ENCODE measurements at regions not wholly inside any gene's neighbourhood (a gene's known extent, or its start where the extent isn't known, plus 50 kb on each side); places are given as distances from the start of the nearest gene placed in this dataset.
A peak's percentile ranks its signal among the peaks of the same experiment; 100 is the strongest.

GRCh38 chr2:220224691-220225543 is 597.5 kb downstream of the SLC4A3 start:
- Histone ChIP-seq H3K36me3 (ENCODE audit: insufficient read depth, low read length) (no peaks in the 10 kb centered on the region), H3K9me3 (replicated peaks; ENCODE audit: low read length) (no peaks in the 10 kb centered on the region), H3K27me3 (ENCODE audit: control insufficient read depth, insufficient read depth, low read length) (no peaks in the 10 kb centered on the region), H3K4me2 (ENCODE audit: low read length) (peak overlapping the region; percentile 21), H3K4me1 (ENCODE audit: control insufficient read depth, insufficient read depth, low read length) (peaks cover 45% of the 10 kb centered on the region), H3K4me3 (ENCODE audit: low read length) (no peak overlapping the region), H3K9ac (ENCODE audit: low read depth, low read length) (no peak overlapping the region)

GRCh38 chr2:220226076-220226475 is 598.6 kb downstream of the SLC4A3 start:
- H3K4me2 ChIP-seq (ENCODE audit: low read length), result no peak overlapping the region
- H3K36me3 ChIP-seq (ENCODE audit: insufficient read depth, low read length), result no peaks in the 10 kb centered on the region
- H3K4me1 ChIP-seq (ENCODE audit: control insufficient read depth, insufficient read depth, low read length), result peaks cover 45% of the 10 kb centered on the region
- H3K9ac ChIP-seq (ENCODE audit: low read depth, low read length), result no peak overlapping the region
- H3K27me3 ChIP-seq (ENCODE audit: control insufficient read depth, insufficient read depth, low read length), result no peaks in the 10 kb centered on the region
- no peak overlapping the region for H3K4me3 ChIP-seq (ENCODE audit: low read length)
- H3K9me3 ChIP-seq (replicated peaks; ENCODE audit: low read length), result no peaks in the 10 kb centered on the region

GRCh38 chr2:220226546-220226945 is 599.1 kb downstream of the SLC4A3 start:
- Histone ChIP-seq H3K4me2 (ENCODE audit: low read length) (no peak overlapping the region), H3K9ac (ENCODE audit: low read depth, low read length) (no peak overlapping the region), H3K36me3 (ENCODE audit: insufficient read depth, low read length) (no peaks in the 10 kb centered on the region), H3K4me3 (ENCODE audit: low read length) (no peak overlapping the region), H3K4me1 (ENCODE audit: control insufficient read depth, insufficient read depth, low read length) (peaks cover 45% of the 10 kb centered on the region), H3K27me3 (ENCODE audit: control insufficient read depth, insufficient read depth, low read length) (no peaks in the 10 kb centered on the region), H3K9me3 (replicated peaks; ENCODE audit: low read length) (no peaks in the 10 kb centered on the region)

- H3K27me3 ChIP-seq (ENCODE audit: control insufficient read depth, insufficient read depth, low read length), result no peaks in the 10 kb centered on the region
- H3K4me3 ChIP-seq (ENCODE audit: low read length), result no peak overlapping the region
- no peaks in the 10 kb centered on the region for H3K36me3 ChIP-seq (ENCODE audit: insufficient read depth, low read length)
Observed at GRCh38 chr2:220227266-220227920, 600.0 kb downstream of the SLC4A3 start.

GRCh38 chr2:220228310-220229006 is 601.0 kb downstream of the SLC4A3 start:
- Histone ChIP-seq H3K4me2 (ENCODE audit: low read length) (peak overlapping the region; percentile 68), H3K9me3 (replicated peaks; ENCODE audit: low read length) (no peaks in the 10 kb centered on the region), H3K9ac (ENCODE audit: low read depth, low read length) (no peak overlapping the region), H3K36me3 (ENCODE audit: insufficient read depth, low read length) (no peaks in the 10 kb centered on the region), H3K27me3 (ENCODE audit: control insufficient read depth, insufficient read depth, low read length) (no peaks in the 10 kb centered on the region), H3K4me1 (ENCODE audit: control insufficient read depth, insufficient read depth, low read length) (peaks cover 45% of the 10 kb centered on the region), H3K4me3 (ENCODE audit: low read length) (peak overlapping the region; percentile 40)

More at GRCh38 chr2:220227266-220227920, 600.0 kb downstream of the SLC4A3 start:
- Histone ChIP-seq H3K9ac (ENCODE audit: low read depth, low read length) (no peak overlapping the region), H3K9me3 (replicated peaks; ENCODE audit: low read length) (no peaks in the 10 kb centered on the region), H3K4me2 (ENCODE audit: low read length) (peak overlapping the region; percentile 25), H3K4me1 (ENCODE audit: control insufficient read depth, insufficient read depth, low read length) (peaks cover 45% of the 10 kb centered on the region)

GRCh38 chr2:220240641-220241040 is 613.2 kb downstream of the SLC4A3 start:
- Histone ChIP-seq H3K4me3 (ENCODE audit: low read length) (no peak overlapping the region), H3K4me1 (ENCODE audit: control insufficient read depth, insufficient read depth, low read length) (no peaks in the 10 kb centered on the region), H3K36me3 (ENCODE audit: insufficient read depth, low read length) (no peaks in the 10 kb centered on the region), H3K9me3 (replicated peaks; ENCODE audit: low read length) (no peaks in the 10 kb centered on the region), H3K9ac (ENCODE audit: low read depth, low read length) (no peak overlapping the region), H3K4me2 (ENCODE audit: low read length) (no peak overlapping the region), H3K27me3 (ENCODE audit: control insufficient read depth, insufficient read depth, low read length) (no peaks in the 10 kb centered on the region)

- Histone ChIP-seq H3K9ac (ENCODE audit: low read depth, low read length) (no peak overlapping the region), H3K27me3 (ENCODE audit: control insufficient read depth, insufficient read depth, low read length) (no peaks in the 10 kb centered on the region), H3K4me2 (ENCODE audit: low read length) (no peak overlapping the region), H3K4me3 (ENCODE audit: low read length) (no peak overlapping the region), H3K36me3 (ENCODE audit: insufficient read depth, low read length) (no peaks in the 10 kb centered on the region), H3K4me1 (ENCODE audit: control insufficient read depth, insufficient read depth, low read length) (no peaks in the 10 kb centered on the region), H3K9me3 (replicated peaks; ENCODE audit: low read length) (no peaks in the 10 kb centered on the region)
Observed at GRCh38 chr2:220241423-220241822, 614.0 kb downstream of the SLC4A3 start.

- Histone ChIP-seq H3K4me1 (ENCODE audit: control insufficient read depth, insufficient read depth, low read length) (no peaks in the 10 kb centered on the region), H3K9me3 (replicated peaks; ENCODE audit: low read length) (no peaks in the 10 kb centered on the region), H3K9ac (ENCODE audit: low read depth, low read length) (no peak overlapping the region), H3K27me3 (ENCODE audit: control insufficient read depth, insufficient read depth, low read length) (no peaks in the 10 kb centered on the region), H3K4me2 (ENCODE audit: low read length) (no peak overlapping the region), H3K4me3 (ENCODE audit: low read length) (no peak overlapping the region), H3K36me3 (ENCODE audit: insufficient read depth, low read length) (no peaks in the 10 kb centered on the region)
Observed at GRCh38 chr2:220243571-220243970, 616.1 kb downstream of the SLC4A3 start.

- Histone ChIP-seq H3K9ac (ENCODE audit: low read depth, low read length) (no peak overlapping the region), H3K9me3 (replicated peaks; ENCODE audit: low read length) (no peaks in the 10 kb centered on the region), H3K4me2 (ENCODE audit: low read length) (no peak overlapping the region), H3K27me3 (ENCODE audit: control insufficient read depth, insufficient read depth, low read length) (no peaks in the 10 kb centered on the region), H3K4me1 (ENCODE audit: control insufficient read depth, insufficient read depth, low read length) (no peaks in the 10 kb centered on the region), H3K36me3 (ENCODE audit: insufficient read depth, low read length) (no peaks in the 10 kb centered on the region), H3K4me3 (ENCODE audit: low read length) (no peak overlapping the region)
Observed at GRCh38 chr2:220246386-220246785, 619.0 kb downstream of the SLC4A3 start.

- Histone ChIP-seq H3K9ac (ENCODE audit: low read depth, low read length) (no peak overlapping the region), H3K27me3 (ENCODE audit: control insufficient read depth, insufficient read depth, low read length) (no peaks in the 10 kb centered on the region), H3K4me1 (ENCODE audit: control insufficient read depth, insufficient read depth, low read length) (no peaks in the 10 kb centered on the region), H3K9me3 (replicated peaks; ENCODE audit: low read length) (no peaks in the 10 kb centered on the region), H3K4me2 (ENCODE audit: low read length) (no peak overlapping the region), H3K4me3 (ENCODE audit: low read length) (no peak overlapping the region), H3K36me3 (ENCODE audit: insufficient read depth, low read length) (no peaks in the 10 kb centered on the region)
Observed at GRCh38 chr2:220247588-220248350, 620.3 kb downstream of the SLC4A3 start.

GRCh38 chr2:220259662-220260061 is 632.2 kb downstream of the SLC4A3 start:
- Histone ChIP-seq H3K9me3 (replicated peaks; ENCODE audit: low read length) (no peaks in the 10 kb centered on the region), H3K4me2 (ENCODE audit: low read length) (no peak overlapping the region), H3K4me1 (ENCODE audit: control insufficient read depth, insufficient read depth, low read length) (no peaks in the 10 kb centered on the region), H3K4me3 (ENCODE audit: low read length) (no peak overlapping the region), H3K36me3 (ENCODE audit: insufficient read depth, low read length) (no peaks in the 10 kb centered on the region), H3K27me3 (ENCODE audit: control insufficient read depth, insufficient read depth, low read length) (no peaks in the 10 kb centered on the region), H3K9ac (ENCODE audit: low read depth, low read length) (no peak overlapping the region)
